PC-9 (cell line): ENCODE measurements at regions not wholly inside any gene's neighbourhood (a gene's known extent, or its start where the extent isn't known, plus 50 kb on each side); places are given as distances from the start of the nearest gene placed in this dataset.

Source experiments
- CTCF ChIP-seq: fragments of 200-600 bp; sonication (generic); conservative IDR thresholded peaks from 2 replicates; pipeline ENCODE4 v1.6.1; 2017; ENCODE audit warnings: mixed run types, antibody characterized with exemption, mild to moderate bottlenecking, moderate library complexity
- EZH2 ChIP-seq: fragments of 200-600 bp; sonication (generic); IDR thresholded peaks from 2 replicates; pipeline ENCODE4 v1.8.0; 2017; ENCODE audit warnings: antibody characterized with exemption, low read depth

- TF ChIP-seq CTCF, result no peak
- TF ChIP-seq EZH2, result no peak
Observed at GRCh38 chrY:15478348-15478963, 954.1 kb downstream of the NLGN4Y start.
